ENCODE measurements at regions not wholly inside any gene's neighbourhood (a gene's known extent, or its start where the extent isn't known, plus 50 kb on each side); places are given as distances from the start of the nearest gene placed in this dataset.

- ATAC-seq = no peak
- TF ChIP-seq SIN3A (IDR thresholded peaks at IDR 0.05; ENCODE audit: borderline replicate concordance, insufficient read depth, low read depth, low read length) (no peak), POLR2AphosphoS5 (IDR thresholded peaks at IDR 0.05; ENCODE audit: low read depth, low read length) (no peak), TCF7L2 (IDR thresholded peaks at IDR 0.05; ENCODE audit: low read depth, low read length) (no peak), REST (IDR thresholded peaks at IDR 0.05; ENCODE audit: insufficient read depth in 1 of 2, low read depth in 2 of 2, low read length in 1 of 2) (no peak)
- TF ChIP-seq, protein P1, sequence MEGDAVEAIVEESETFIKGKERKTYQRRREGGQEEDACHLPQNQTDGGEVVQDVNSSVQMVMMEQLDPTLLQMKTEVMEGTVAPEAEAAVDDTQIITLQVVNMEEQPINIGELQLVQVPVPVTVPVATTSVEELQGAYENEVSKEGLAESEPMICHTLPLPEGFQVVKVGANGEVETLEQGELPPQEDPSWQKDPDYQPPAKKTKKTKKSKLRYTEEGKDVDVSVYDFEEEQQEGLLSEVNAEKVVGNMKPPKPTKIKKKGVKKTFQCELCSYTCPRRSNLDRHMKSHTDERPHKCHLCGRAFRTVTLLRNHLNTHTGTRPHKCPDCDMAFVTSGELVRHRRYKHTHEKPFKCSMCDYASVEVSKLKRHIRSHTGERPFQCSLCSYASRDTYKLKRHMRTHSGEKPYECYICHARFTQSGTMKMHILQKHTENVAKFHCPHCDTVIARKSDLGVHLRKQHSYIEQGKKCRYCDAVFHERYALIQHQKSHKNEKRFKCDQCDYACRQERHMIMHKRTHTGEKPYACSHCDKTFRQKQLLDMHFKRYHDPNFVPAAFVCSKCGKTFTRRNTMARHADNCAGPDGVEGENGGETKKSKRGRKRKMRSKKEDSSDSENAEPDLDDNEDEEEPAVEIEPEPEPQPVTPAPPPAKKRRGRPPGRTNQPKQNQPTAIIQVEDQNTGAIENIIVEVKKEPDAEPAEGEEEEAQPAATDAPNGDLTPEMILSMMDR (IDR thresholded peaks at IDR 0.05) = no peak
- no peaks in the 10 kb centered on the region for H3K36me3 ChIP-seq (ENCODE audit: control insufficient read depth, insufficient read depth, low read length)
- CTCF ChIA-PET = no interaction called here
- H3K4me3 ChIP-seq (ENCODE audit: low read depth in 2 of 2, low read length in 2 of 2) = no peak overlapping the region
- intact Hi-C loops (cut with micrococcal nuclease; ENCODE audit: unreplicated experiment) (no loop called here), in situ Hi-C loops (cut with HindIII; ENCODE audit: low pct_unique_long_range_greater_than_20kb, low sequenced_read_pairs) (no loop called here)
- H3K9me3 ChIP-seq (ENCODE audit: control insufficient read depth, insufficient read depth, low read depth, low read length) = no peaks in the 10 kb centered on the region
- POLR2A ChIA-PET = no interaction called here
- peaks cover 4% of the 10 kb centered on the region for H3K27me3 ChIP-seq (ENCODE audit: control insufficient read depth, insufficient read depth, low read length)
- DNase-seq (ENCODE audit: low read depth, low spot score) = no peak
- no peaks in the 10 kb centered on the region; the same call in 1 of the 2 replicates for H3K4me1 ChIP-seq (ENCODE audit: control insufficient read depth, insufficient read depth, low read length)
- no TSS peak for BruUV-seq (replicated peaks)
- H3K27ac ChIP-seq (ENCODE audit: low read length) = no peak overlapping the region
Observed at GRCh38 chr2:235350234-235350633, 143.6 kb upstream of the AGAP1 start.

DNA sequence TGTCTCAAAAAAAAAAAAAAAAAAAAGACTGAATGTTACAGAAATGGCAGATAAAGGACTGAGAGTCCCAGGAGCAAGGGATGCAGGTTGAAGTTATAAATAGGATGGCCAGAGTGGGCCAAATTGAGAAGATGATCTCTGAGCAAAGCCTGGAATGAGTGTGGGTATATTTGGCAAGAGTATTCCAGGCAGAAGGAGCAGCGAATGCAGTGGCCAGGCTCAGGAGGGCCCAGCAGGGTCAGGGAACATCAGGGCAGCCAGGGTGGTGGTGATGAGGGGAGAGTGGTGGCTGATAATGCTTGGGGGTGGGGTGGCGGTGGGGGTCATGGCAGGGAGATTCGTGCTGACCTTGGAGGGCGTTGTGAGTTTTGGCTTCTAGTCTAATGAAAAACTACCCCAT is 141.3 kb upstream of the AGAP1 start:
- POLR2A ChIA-PET = interaction anchor here (0.6 kb wide), 1 partner anchor 131 kb away, joined by 3 read pairs; no protein-coding TSS in a partner anchor
- ATAC-seq (no peak), DNase-seq (ENCODE audit: low read depth, low spot score) (no peak)
- CTCF ChIA-PET = no interaction called here
- BruUV-seq (replicated peaks) = no TSS peak
- Histone ChIP-seq H3K27ac (ENCODE audit: low read length) (no peak overlapping the region), H3K36me3 (ENCODE audit: control insufficient read depth, insufficient read depth, low read length) (no peaks in the 10 kb centered on the region), H3K4me3 (ENCODE audit: low read depth in 2 of 2, low read length in 2 of 2) (no peak overlapping the region), H3K9me3 (ENCODE audit: control insufficient read depth, insufficient read depth, low read depth, low read length) (no peaks in the 10 kb centered on the region), H3K27me3 (ENCODE audit: control insufficient read depth, insufficient read depth, low read length) (peaks cover 4% of the 10 kb centered on the region), H3K4me1 (ENCODE audit: control insufficient read depth, insufficient read depth, low read length) (no peaks in the 10 kb centered on the region; the same call in 1 of the 2 replicates)
- intact Hi-C loops (cut with micrococcal nuclease; ENCODE audit: unreplicated experiment) = no loop called here
- no peak for TF ChIP-seq POLR2AphosphoS5 (IDR thresholded peaks at IDR 0.05; ENCODE audit: low read depth, low read length)
- TF ChIP-seq, protein P1 (IDR thresholded peaks at IDR 0.05) = no peak
- no peak for TF ChIP-seq SIN3A (IDR thresholded peaks at IDR 0.05; ENCODE audit: borderline replicate concordance, insufficient read depth, low read depth, low read length)
- no peak for TF ChIP-seq TCF7L2 (IDR thresholded peaks at IDR 0.05; ENCODE audit: low read depth, low read length)
- TF ChIP-seq REST (IDR thresholded peaks at IDR 0.05; ENCODE audit: insufficient read depth in 1 of 2, low read depth in 2 of 2, low read length in 1 of 2) = no peak
- in situ Hi-C loops (cut with HindIII; ENCODE audit: low pct_unique_long_range_greater_than_20kb, low sequenced_read_pairs) = no loop called here
